RKO (cell line): ENCODE measurements at regions not wholly inside any gene's neighbourhood (a gene's known extent, or its start where the extent isn't known, plus 50 kb on each side); places are given as distances from the start of the nearest gene placed in this dataset.

ENCODE experiments used
- DNase-seq: peaks from one replicate; pipeline ENCODE4 v3.0.0-alpha.2; 2016; ENCODE audit warnings: low spot score

- DNase-seq: no peak
Measured at GRCh38 chr13:61873717-61874116, 458.1 kb upstream of the PCDH20 start.

- no peak for DNase-seq
Measured at GRCh38 chr13:61857198-61857597, 441.5 kb upstream of the PCDH20 start.

- no peak for DNase-seq
Measured at GRCh38 chr13:61852116-61852619, 436.5 kb upstream of the PCDH20 start.

- DNase-seq: no peak
Measured at GRCh38 chr13:61850794-61851193, 435.1 kb upstream of the PCDH20 start.

GRCh38 chr13:61838568-61838967, 422.9 kb upstream of the PCDH20 start:
- no peak for DNase-seq

GRCh38 chr13:61833228-61833627, 417.6 kb upstream of the PCDH20 start:
- DNase-seq: no peak

GRCh38 chr13:61831026-61831425, 415.4 kb upstream of the PCDH20 start:
- no peak for DNase-seq

GRCh38 chr13:61830475-61830874, 414.8 kb upstream of the PCDH20 start:
- DNase-seq: no peak

GRCh38 chr13:61824168-61824567, 408.5 kb upstream of the PCDH20 start:
- DNase-seq: no peak

- DNase-seq: no peak
Measured at GRCh38 chr13:61812286-61812685, 396.6 kb upstream of the PCDH20 start.

- no peak for DNase-seq
Measured at GRCh38 chr13:61810065-61810464, 394.4 kb upstream of the PCDH20 start.

- DNase-seq: no peak
Measured at GRCh38 chr13:61797397-61797796, 381.7 kb upstream of the PCDH20 start.

- no peak for DNase-seq
Measured at GRCh38 chr13:61795580-61795979, 379.9 kb upstream of the PCDH20 start.

- DNase-seq: no peak
Measured at GRCh38 chr13:61779456-61779855, 363.8 kb upstream of the PCDH20 start.

- DNase-seq: no peak
Measured at GRCh38 chr13:61778531-61778930, 362.9 kb upstream of the PCDH20 start.

- DNase-seq: no peak
Measured at GRCh38 chr13:61777899-61778298, 362.2 kb upstream of the PCDH20 start.

- DNase-seq: no peak
Measured at GRCh38 chr13:61777271-61777670, 361.6 kb upstream of the PCDH20 start.

GRCh38 chr13:61774903-61775302, 359.3 kb upstream of the PCDH20 start:
- no peak for DNase-seq

GRCh38 chr13:61770681-61771080, 355.0 kb upstream of the PCDH20 start:
- DNase-seq: no peak

GRCh38 chr13:61768175-61768574, 352.5 kb upstream of the PCDH20 start:
- no peak for DNase-seq

- DNase-seq: no peak
Measured at GRCh38 chr13:61766667-61767058, 351.0 kb upstream of the PCDH20 start.

- no peak for DNase-seq
Measured at GRCh38 chr13:61765940-61766666, 350.5 kb upstream of the PCDH20 start.

GRCh38 chr13:61765181-61765742, 349.6 kb upstream of the PCDH20 start:
- DNase-seq: no peak

GRCh38 chr13:61761690-61762089, 346.0 kb upstream of the PCDH20 start:
- DNase-seq: no peak
